Smooth muscle cell (in vitro differentiated cells): ENCODE measurements at regions not wholly inside any gene's neighbourhood (a gene's known extent, or its start where the extent isn't known, plus 50 kb on each side); places are given as distances from the start of the nearest gene placed in this dataset.

ENCODE experiments used
- DNase-seq: peaks from one replicate; lab custom pipeline; 2025; ENCODE audit not compliant: unreplicated experiment; lab: John Stamatoyannopoulos, UW
- H2AFZ ChIP-seq: fragments of 200-600 bp; sonication (generic); 2 replicates; pipeline ENCODE4 v1.6.0; 2016; ENCODE audit warnings: antibody characterized with exemption, low read depth, mild to moderate bottlenecking
- H3F3A ChIP-seq: fragments of 200-600 bp; sonication (generic); 2 replicates; pipeline ENCODE4 v1.6.0; 2017; ENCODE audit warnings: antibody characterized with exemption, low read depth
- H3K27ac ChIP-seq: fragments of 200-600 bp; sonication (generic); 2 replicates; pipeline ENCODE4 v1.5.1; 2016; ENCODE audit warnings: low read depth, mild to moderate bottlenecking
- H3K27me3 ChIP-seq: fragments of 200-600 bp; sonication (generic); 2 replicates; pipeline ENCODE4 v1.6.1; 2016; ENCODE audit warnings: low read depth, mild to moderate bottlenecking
- H3K36me3 ChIP-seq: fragments of 200-600 bp; sonication (generic); 2 replicates; pipeline ENCODE4 v1.5.1; 2016; ENCODE audit warnings: low read depth
- H3K4me1 ChIP-seq: fragments of 200-600 bp; sonication (generic); 2 replicates; pipeline ENCODE4 v1.5.1; 2016; ENCODE audit warnings: low read depth
- H3K4me2 ChIP-seq: fragments of 200-600 bp; sonication (generic); 2 replicates; pipeline ENCODE4 v1.6.0; 2016; ENCODE audit warnings: mild to moderate bottlenecking
- H3K4me3 ChIP-seq: fragments of 200-600 bp; sonication (generic); 2 replicates; pipeline ENCODE4 v1.5.1; 2016; ENCODE audit warnings: mild to moderate bottlenecking
- H3K79me2 ChIP-seq: fragments of 200-600 bp; sonication (generic); 2 replicates; pipeline ENCODE4 v1.6.0; 2016; ENCODE audit warnings: low read depth, mild to moderate bottlenecking
- H3K9ac ChIP-seq: fragments of 200-600 bp; sonication (generic); 2 replicates; pipeline ENCODE4 v1.6.0; 2016; ENCODE audit warnings: low read depth
- H3K9me3 ChIP-seq: fragments of 200-600 bp; sonication (generic); replicated peaks from 2 replicates; pipeline ENCODE4 v1.5.1; 2016; ENCODE audit warnings: low read depth
- H4K20me1 ChIP-seq: fragments of 200-600 bp; sonication (generic); 2 replicates; pipeline ENCODE4 v1.6.0; 2016; ENCODE audit warnings: low read depth
- CTCF ChIP-seq: fragments of 200-600 bp; sonication (generic); IDR thresholded peaks from 2 replicates; pipeline ENCODE4 v1.5.1; 2017; ENCODE audit warnings: borderline replicate concordance, mild to moderate bottlenecking, antibody characterized with exemption; ENCODE audit not compliant: insufficient read depth, poor library complexity, severe bottlenecking
- WGBS: methylation state at CpG from one replicate; pipeline ENCODE4 v1.1.7; 2016; ENCODE audit warnings: low lambda C conversion rate; 5-methylcytosine and 5-hydroxymethylcytosine counted together

- Histone ChIP-seq H3K9me3 (no peaks in the 10 kb centered on the region), H3K27ac (no peak overlapping the region), H3K36me3 (no peaks in the 10 kb centered on the region), H3F3A (no peaks in the 10 kb centered on the region), H3K4me3 (no peak overlapping the region), H3K4me2 (no peak overlapping the region), H2AFZ (no peak overlapping the region), H3K27me3 (no peaks in the 10 kb centered on the region), H3K79me2 (no peaks in the 10 kb centered on the region), H3K9ac (no peak overlapping the region), H3K4me1 (peaks cover 4% of the 10 kb centered on the region), H4K20me1 (no peaks in the 10 kb centered on the region)
- no peak for DNase-seq
- TF ChIP-seq CTCF, result no peak
- WGBS, result 83% methylated on average over 1 of the region's 1 CpG
These were observed 75.0 kb upstream of the SEM1 start for GRCh38 chr7:96784597-96784996.

- Histone ChIP-seq H2AFZ (peak overlapping the region; percentile 21), H3F3A (no peaks in the 10 kb centered on the region), H3K4me3 (no peak overlapping the region), H4K20me1 (no peaks in the 10 kb centered on the region), H3K9ac (no peak overlapping the region), H3K4me1 (peaks cover 4% of the 10 kb centered on the region), H3K36me3 (no peaks in the 10 kb centered on the region), H3K27me3 (no peaks in the 10 kb centered on the region), H3K79me2 (no peaks in the 10 kb centered on the region), H3K4me2 (no peak overlapping the region), H3K27ac (no peak overlapping the region), H3K9me3 (no peaks in the 10 kb centered on the region)
- no peak for TF ChIP-seq CTCF
- WGBS, result 52% methylated on average over 15 of the region's 15 CpGs
- no peak for DNase-seq
These were observed 76.8 kb upstream of the SEM1 start for GRCh38 chr7:96786261-96786997.

- no peaks in the 10 kb centered on the region for H4K20me1 ChIP-seq
- H3K4me1 ChIP-seq, result peaks cover 4% of the 10 kb centered on the region
- DNase-seq, result no peak
- no peaks in the 10 kb centered on the region for H3K27me3 ChIP-seq
- no peak overlapping the region for H3K9ac ChIP-seq
- H3K36me3 ChIP-seq, result no peaks in the 10 kb centered on the region
- no peak overlapping the region for H3K27ac ChIP-seq
- no peaks in the 10 kb centered on the region for H3F3A ChIP-seq
- H3K9me3 ChIP-seq, result no peaks in the 10 kb centered on the region
- no peaks in the 10 kb centered on the region for H3K79me2 ChIP-seq
- no peak overlapping the region for H3K4me3 ChIP-seq
- no peak overlapping the region for H3K4me2 ChIP-seq
- no peak overlapping the region for H2AFZ ChIP-seq
- TF ChIP-seq CTCF, result no peak
These were observed 77.4 kb upstream of the SEM1 start for GRCh38 chr7:96786998-96787395.

- H3K36me3 ChIP-seq, result no peaks in the 10 kb centered on the region
- H3K4me2 ChIP-seq, result no peak overlapping the region
- no peak overlapping the region for H3K27ac ChIP-seq
- no peak overlapping the region for H2AFZ ChIP-seq
- no peaks in the 10 kb centered on the region for H4K20me1 ChIP-seq
- H3K79me2 ChIP-seq, result no peaks in the 10 kb centered on the region
- H3F3A ChIP-seq, result no peaks in the 10 kb centered on the region
- no peak for DNase-seq
- H3K4me3 ChIP-seq, result no peak overlapping the region
- no peak for TF ChIP-seq CTCF
- H3K9me3 ChIP-seq, result no peaks in the 10 kb centered on the region
- no peaks in the 10 kb centered on the region for H3K27me3 ChIP-seq
- peaks cover 4% of the 10 kb centered on the region for H3K4me1 ChIP-seq
- no peak overlapping the region for H3K9ac ChIP-seq
These were observed 80.3 kb upstream of the SEM1 start for GRCh38 chr7:96789914-96790313.
